Heart left ventricle (tissue), 16 donors: ENCODE measurements at regions not wholly inside any gene's neighbourhood (a gene's known extent, or its start where the extent isn't known, plus 50 kb on each side); places are given as distances from the start of the nearest gene placed in this dataset.

ENCODE experiments used
- ATAC-seq, 4 donors: fragments of 200-7000 bp; cut with Tn5 transposase; one replicate each; pipeline ENCODE4 v1.9.1; 2020 to 2022; ENCODE audit warnings: moderate library complexity in 4 of 4, mild to moderate bottlenecking in 3 of 4, moderate number of reproducible peaks in 1 of 4
- DNase-seq, 5 donors: peaks; one replicate each; pipeline ENCODE4 v3.0.0-alpha.2; 2020
- H3K27ac ChIP-seq, 12 donors: fragments of 200-600 bp; sonication (generic) in 4 of 12; one replicate each; pipeline versions ENCODE4 v1.5.0 to v1.8.0; 2016 to 2022; ENCODE audit warnings: mild to moderate bottlenecking in 2 of 12
- H3K27me3 ChIP-seq, 9 donors: fragments of 200-600 bp; sonication (generic) in 2 of 9; one replicate each; pipeline versions ENCODE4 v1.5.1 to v1.8.0; 2016 to 2022; ENCODE audit warnings: mild to moderate bottlenecking in 3 of 9
- H3K36me3 ChIP-seq, 9 donors: fragments of 200-600 bp; sonication (generic) in 2 of 9; one replicate each; pipeline versions ENCODE4 v1.5.0 to v1.8.0; 2018 to 2022; ENCODE audit warnings: mild to moderate bottlenecking in 2 of 9
- H3K4me1 ChIP-seq, 12 donors: fragments of 200-600 bp; sonication (generic) in 4 of 12; one replicate each; pipeline versions ENCODE4 v1.5.0 to v1.8.0; 2016 to 2022; ENCODE audit warnings: mild to moderate bottlenecking in 3 of 12
- H3K4me3 ChIP-seq, 12 donors: fragments of 200-600 bp; sonication (generic) in 4 of 12; one replicate each; pipeline versions ENCODE4 v1.5.0 to v1.8.0; 2017 to 2022; ENCODE audit warnings: mild to moderate bottlenecking in 9 of 12, moderate library complexity in 4 of 12
- H3K9me3 ChIP-seq, 12 donors: fragments of 200-600 bp; sonication (generic) in 4 of 12; one replicate each; pipeline versions ENCODE4 v1.5.0 to v1.8.0; 2016 to 2022; ENCODE audit warnings: mild to moderate bottlenecking in 1 of 12
- CTCF ChIP-seq, 12 donors: fragments of 200-600 bp; sonication (generic) in 4 of 12; IDR thresholded peaks; one replicate each; pipeline versions ENCODE4 v1.5.0 to v1.8.0; 2018 to 2022; ENCODE audit warnings: antibody characterized with exemption in 12 of 12, mild to moderate bottlenecking in 5 of 12
- POLR2A ChIP-seq, 2 donors: fragments of 450-650 bp; IDR thresholded peaks; one replicate each; pipeline ENCODE4 v1.6.1; 2017; ENCODE audit warnings: antibody characterized with exemption in 2 of 2, mild to moderate bottlenecking in 2 of 2, moderate library complexity in 2 of 2
- WGBS, 4 donors: extraction: QIAGEN DNeasy Blood & Tissue Kit in 2 of 4; methylation state at CpG; one replicate each; pipeline versions ENCODE4 v1.1.5 to v1.1.7; 2013 to 2018; 5-methylcytosine and 5-hydroxymethylcytosine counted together
- intact Hi-C, 10 donors: fragments of 100-400 bp; cut with DNase I; formaldehyde crosslinking; loops; one replicate each; pipeline versions ENCODE4 v1.11.1 to v1.14.2; 2022
- donor health status: ischemic (EF 13 %, LVEDD 7.1; RV severe dilation, severe dysfunction).
- donor health status: healthy with polysubstance abuse.
- donor health status: DM: no; HTN: yes; CAD: no.
- donor health status: DM: no; HTN: no; CAD: no.
- donor health status: ischemic (EF 25% LVEDD 6.9; RV normal size, moderate dysfunction).
- donor health status: ischemic (EF 25% LVEDD 5.7; RV mildly dilated, moderate dysfunction).
- donor health status: healthy.
- donor health status: DM: yes; HTN: yes; CAD: no.
- donor health status: ischemic (EF 35%, LVEDD 5.7; RV mildly dilated, moderate dysfunction).
- donor health status: nonischemic (EF 11% LVEDD 7.7; RV severe dilation, severe dysfunction).
- donor health status: DM: yes; HTN: yes; CAD: no.
- donor health status: PGD.
- donor health status: ischemic (EF 29% LVEDD 5.4; RV normal size, mild dysfunction).
- donor health status: nonischemic (EF 23%, LVEDD 6.1; RV moderate dilation, normal function).

GRCh38 chr13:105465745-105466144, 1069.7 kb downstream of the EFNB2 start, which contains the start of gene DAOA:
Gene DAOA, plus strand, starts transcription at chr13:105466045.
- ATAC-seq (no peak), DNase-seq (no peak)
- Histone ChIP-seq H3K4me3 (no peak within 1 kb of the TSS), H3K27ac (no peak within 1 kb of the TSS), H3K36me3 (no peaks in the 10 kb centered on the region), H3K9me3 (no peaks in the 10 kb centered on the region), H3K27me3 (no peaks in the 10 kb centered on the region), H3K4me1 (no peaks in the 10 kb centered on the region)
- intact Hi-C loops = no loop called here
- 86 to 91% (median 89%) methylated on average over 1 of the region's 1 CpG for WGBS, 4 donors
- TF ChIP-seq CTCF (IDR thresholded peaks at IDR 0.05) (no peak), POLR2A (IDR thresholded peaks at IDR 0.05) (no peak)

DNA sequence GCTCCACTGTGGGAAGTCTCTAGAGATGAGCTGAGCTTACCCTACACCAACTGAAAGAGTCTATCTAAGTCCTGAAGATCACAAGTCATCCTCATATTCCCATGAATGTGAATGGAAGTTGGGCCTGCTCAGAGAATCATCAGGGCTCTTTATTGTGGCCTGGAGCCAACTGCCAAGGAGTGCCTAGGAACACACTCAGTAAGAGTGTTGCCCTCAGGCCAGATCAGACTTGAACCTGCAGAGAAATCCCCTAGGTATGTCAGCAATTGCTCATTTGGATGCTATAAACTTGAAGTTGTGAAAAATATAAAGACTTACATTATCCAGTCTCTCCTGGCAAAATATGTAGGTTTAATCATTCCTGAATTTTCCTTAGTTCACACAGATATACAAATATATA, 1070.2 kb downstream of the EFNB2 start:
- Histone ChIP-seq H3K4me1 (no peaks in the 10 kb centered on the region), H3K36me3 (no peaks in the 10 kb centered on the region), H3K27ac (no peak overlapping the region), H3K9me3 (no peaks in the 10 kb centered on the region), H3K4me3 (no peak overlapping the region), H3K27me3 (no peaks in the 10 kb centered on the region)
- ATAC-seq (no peak), DNase-seq (no peak)
- TF ChIP-seq POLR2A (IDR thresholded peaks at IDR 0.05) = no peak
- TF ChIP-seq CTCF (IDR thresholded peaks at IDR 0.05) = no peak
- intact Hi-C loops = no loop called here

GRCh38 chr13:105464249-105464648, 1071.2 kb downstream of the EFNB2 start:
- TF ChIP-seq POLR2A (IDR thresholded peaks at IDR 0.05) (no peak), CTCF (IDR thresholded peaks at IDR 0.05) (no peak)
- WGBS, 4 donors = 90 to 94% (median 92%) methylated on average over 1 of the region's 1 CpG

GRCh38 chr13:105463011-105463501, 1072.4 kb downstream of the EFNB2 start:
- intact Hi-C loops = no loop called here
- no peak for TF ChIP-seq POLR2A (IDR thresholded peaks at IDR 0.05)
- TF ChIP-seq CTCF (IDR thresholded peaks at IDR 0.05) = no peak
- Histone ChIP-seq H3K27ac (no peak overlapping the region), H3K27me3 (no peaks in the 10 kb centered on the region), H3K4me3 (no peak overlapping the region), H3K9me3 (no peaks in the 10 kb centered on the region), H3K4me1 (no peaks in the 10 kb centered on the region), H3K36me3 (no peaks in the 10 kb centered on the region)
- DNase-seq (no peak), ATAC-seq (no peak)
- WGBS, 4 donors = 45 to 62% (median 53%) methylated on average over 2 of the region's 2 CpGs

More at GRCh38 chr13:105464249-105464648, 1071.2 kb downstream of the EFNB2 start:
- H3K36me3 ChIP-seq = no peaks in the 10 kb centered on the region
- no peaks in the 10 kb centered on the region for H3K9me3 ChIP-seq
- intact Hi-C loops = no loop called here
- ATAC-seq = no peak
- no peaks in the 10 kb centered on the region for H3K27me3 ChIP-seq
- no peak for DNase-seq
- H3K27ac ChIP-seq = no peak overlapping the region
- H3K4me3 ChIP-seq = no peak overlapping the region
- H3K4me1 ChIP-seq = no peaks in the 10 kb centered on the region
